Middle frontal gyrus (tissue), 1 donor: ENCODE measurements at regions not wholly inside any gene's neighbourhood (a gene's known extent, or its start where the extent isn't known, plus 50 kb on each side); places are given as distances from the start of the nearest gene placed in this dataset.

ENCODE experiments used
- DNase-seq: peaks from one replicate; pipeline ENCODE4 v3.0.0-alpha.2; 2015; ENCODE audit warnings: low spot score; ENCODE audit errors: extremely low spot score

- DNase-seq, result no peak
These were observed 54.3 kb upstream of the CBLB start for GRCh38 chr3:105923140-105923539.

- DNase-seq, result no peak
These were observed 58.9 kb upstream of the CBLB start for GRCh38 chr3:105927741-105928140.

- DNase-seq, result no peak
These were observed 61.9 kb upstream of the CBLB start for GRCh38 chr3:105930733-105931132.

GRCh38 chr3:105931500-105931899, 62.7 kb upstream of the CBLB start:
- no peak for DNase-seq

- DNase-seq, result no peak
These were observed 65.1 kb upstream of the CBLB start for GRCh38 chr3:105933871-105934270.

GRCh38 chr3:105938101-105938500, 69.3 kb upstream of the CBLB start:
- no peak for DNase-seq

GRCh38 chr3:105938806-105939205, 70.0 kb upstream of the CBLB start:
- no peak for DNase-seq

GRCh38 chr3:105944276-105944675, 75.5 kb upstream of the CBLB start:
- DNase-seq, result no peak

- no peak for DNase-seq
These were observed 75.9 kb upstream of the CBLB start for GRCh38 chr3:105944721-105945120.

- no peak for DNase-seq
These were observed 79.3 kb upstream of the CBLB start for GRCh38 chr3:105948101-105948500.

- no peak for DNase-seq
These were observed 82.2 kb upstream of the CBLB start for GRCh38 chr3:105950881-105951600.

GRCh38 chr3:105953831-105954230, 85.0 kb upstream of the CBLB start:
- no peak for DNase-seq

GRCh38 chr3:105956306-105956705, 87.5 kb upstream of the CBLB start:
- DNase-seq, result no peak

GRCh38 chr3:105957722-105958121, 88.9 kb upstream of the CBLB start:
- DNase-seq, result no peak

GRCh38 chr3:105958237-105959000, 89.6 kb upstream of the CBLB start:
- DNase-seq, result no peak

GRCh38 chr3:105959851-105960250, 91.0 kb upstream of the CBLB start:
- DNase-seq, result no peak

- DNase-seq, result no peak
These were observed 91.6 kb upstream of the CBLB start for GRCh38 chr3:105960381-105960780.

- DNase-seq, result no peak
These were observed 94.3 kb upstream of the CBLB start for GRCh38 chr3:105963161-105963560.

GRCh38 chr3:105965384-105965783, 96.6 kb upstream of the CBLB start:
- DNase-seq, result no peak

- no peak for DNase-seq
These were observed 98.3 kb upstream of the CBLB start for GRCh38 chr3:105967117-105967516.

- no peak for DNase-seq
These were observed 101.5 kb upstream of the CBLB start for GRCh38 chr3:105970283-105970682.

GRCh38 chr3:105972069-105972468, 103.3 kb upstream of the CBLB start:
- no peak for DNase-seq

- no peak for DNase-seq
These were observed 105.6 kb upstream of the CBLB start for GRCh38 chr3:105974381-105974780.
